ENCODE measurements at regions not wholly inside any gene's neighbourhood (a gene's known extent, or its start where the extent isn't known, plus 50 kb on each side); places are given as distances from the start of the nearest gene placed in this dataset.
A peak's percentile ranks its signal among the peaks of the same experiment; 100 is the strongest.

- peak in 2 of 3 experiments; percentile 41 to 79 for DNase-seq
Observed at GRCh38 chr6:117078624-117079023, 186.7 kb upstream of the VGLL2 start.

- no peak for DNase-seq
Observed at GRCh38 chr6:117079951-117080350, 185.4 kb upstream of the VGLL2 start.

- no peak for DNase-seq
Observed at GRCh38 chr6:117089604-117090003, 175.8 kb upstream of the VGLL2 start.

- no peak for DNase-seq
Observed at GRCh38 chr6:117110146-117110545, 155.2 kb upstream of the VGLL2 start.

- DNase-seq: no peak
Observed at GRCh38 chr6:117110737-117111136, 154.6 kb upstream of the VGLL2 start.

- DNase-seq: no peak
Observed at GRCh38 chr6:117117652-117118051, 147.7 kb upstream of the VGLL2 start.

- no peak for DNase-seq
Observed at GRCh38 chr6:117118490-117118889, 146.9 kb upstream of the VGLL2 start.

GRCh38 chr6:117126213-117126612, 139.1 kb upstream of the VGLL2 start:
- DNase-seq: no peak

- DNase-seq: no peak
Observed at GRCh38 chr6:117128052-117128451, 137.3 kb upstream of the VGLL2 start.

GRCh38 chr6:117130125-117130524, 135.2 kb upstream of the VGLL2 start:
- no peak for DNase-seq

GRCh38 chr6:117136702-117137101, 128.7 kb upstream of the VGLL2 start:
- DNase-seq: no peak

GRCh38 chr6:117137711-117138110, 127.6 kb upstream of the VGLL2 start:
- DNase-seq: peak in 1 of 3 experiments; percentile 3

GRCh38 chr6:117138425-117138824, 126.9 kb upstream of the VGLL2 start:
- no peak for DNase-seq

GRCh38 chr6:117138920-117139319, 126.4 kb upstream of the VGLL2 start:
- no peak for DNase-seq

GRCh38 chr6:117142142-117142541, 123.2 kb upstream of the VGLL2 start:
- DNase-seq: peak in 1 of 3 experiments; percentile 30

- no peak for DNase-seq
Observed at GRCh38 chr6:117142995-117143394, 122.4 kb upstream of the VGLL2 start.

GRCh38 chr6:117143647-117144046, 121.7 kb upstream of the VGLL2 start:
- DNase-seq: no peak

GRCh38 chr6:117145940-117146339, 119.4 kb upstream of the VGLL2 start:
- no peak for DNase-seq

- DNase-seq: no peak
Observed at GRCh38 chr6:117149324-117149723, 116.0 kb upstream of the VGLL2 start.

- DNase-seq: no peak
Observed at GRCh38 chr6:117156741-117157140, 108.6 kb upstream of the VGLL2 start.

- no peak for DNase-seq
Observed at GRCh38 chr6:117157448-117157847, 107.9 kb upstream of the VGLL2 start.

GRCh38 chr6:117165911-117166499, 99.4 kb upstream of the VGLL2 start:
- peak in 1 of 3 experiments; percentile 17 for DNase-seq

- DNase-seq: peak in 1 of 3 experiments; percentile 6
Observed at GRCh38 chr6:117167520-117168271, 97.7 kb upstream of the VGLL2 start.

- DNase-seq: peak in 1 of 3 experiments; percentile 1
Observed at GRCh38 chr6:117168296-117169063, 96.9 kb upstream of the VGLL2 start.

Data from NCI-H1417 (cell line).